Uterus (tissue), 3 donors: ENCODE measurements at regions not wholly inside any gene's neighbourhood (a gene's known extent, or its start where the extent isn't known, plus 50 kb on each side); places are given as distances from the start of the nearest gene placed in this dataset.

Experiments used
- DNase-seq, 2 donors: peaks; one replicate each; pipeline ENCODE4 v3.0.0-alpha.2; 2019 to 2020
- H3K27ac ChIP-seq, 2 donors: fragments of 200-600 bp; sonication (generic); 1 replicate in 1 of 2; 2 replicates in 1 of 2; pipeline ENCODE4 v1.5.1; 2016 to 2018
- H3K27me3 ChIP-seq, 2 donors: fragments of 200-600 bp; sonication (generic); one replicate each; pipeline ENCODE4 v1.5.1; 2018 to 2019; ENCODE audit warnings: control low read depth in 1 of 2
- H3K36me3 ChIP-seq, 2 donors: fragments of 200-600 bp; sonication (generic); one replicate each; pipeline ENCODE4 v1.5.1; 2019; ENCODE audit warnings: control low read depth in 1 of 2
- H3K4me1 ChIP-seq, 2 donors: fragments of 200-600 bp; sonication (generic); one replicate each; pipeline ENCODE4 v1.5.1; 2018 to 2019; ENCODE audit warnings: control low read depth in 1 of 2
- H3K4me3 ChIP-seq, 2 donors: fragments of 200-600 bp; sonication (generic); 1 replicate in 1 of 2; 2 replicates in 1 of 2; pipeline ENCODE4 v1.5.1; 2018 to 2019; ENCODE audit warnings: mild to moderate bottlenecking in 1 of 2
- H3K9me3 ChIP-seq, 2 donors: fragments of 200-600 bp; sonication (generic); one replicate each; pipeline ENCODE4 v1.5.1; 2019; ENCODE audit warnings: control low read depth in 1 of 2
- CTCF ChIP-seq, 4 experiments: fragments of 200-600 bp in 2 of 4; fragments of 450-650 bp in 2 of 4; sonication (generic) in 2 of 4; IDR thresholded peaks; one replicate each; pipeline ENCODE4 v1.5.1; 2016 to 2019; ENCODE audit warnings: antibody characterized with exemption in 4 of 4, mild to moderate bottlenecking in 2 of 4, moderate library complexity in 1 of 4
- POLR2A ChIP-seq, 2 donors: fragments of 450-650 bp; IDR thresholded peaks; one replicate each; pipeline ENCODE4 v1.6.1; 2016; ENCODE audit warnings: antibody characterized with exemption in 2 of 2, mild to moderate bottlenecking in 1 of 2, moderate library complexity in 1 of 2
- intact Hi-C: fragments of 100-400 bp; cut with DNase I; formaldehyde crosslinking; loops from one replicate; pipeline ENCODE4 v1.15.1; 2023; ENCODE audit warnings: low total_unique reads
- donor health status: DM: yes; HTN: yes; CAD: no.

- intact Hi-C loops, result no loop called here
- TF ChIP-seq POLR2A (IDR thresholded peaks at IDR 0.05) (no peak), CTCF (IDR thresholded peaks at IDR 0.05) (no peak)
- no peak for DNase-seq
- H3K27me3 ChIP-seq, result no peaks in the 10 kb centered on the region
- H3K4me1 ChIP-seq, result no peaks in the 10 kb centered on the region
- H3K36me3 ChIP-seq, result no peaks in the 10 kb centered on the region
- no peak overlapping the region for H3K27ac ChIP-seq
- H3K4me3 ChIP-seq, result no peak overlapping the region
- H3K9me3 ChIP-seq, result no peaks in the 10 kb centered on the region
Observed at GRCh38 chr4:129437347-129437746, 341.4 kb downstream of the C4orf33 start.

GRCh38 chr4:129438456-129438981 is 342.6 kb downstream of the C4orf33 start:
- Histone ChIP-seq H3K27me3 (no peaks in the 10 kb centered on the region), H3K9me3 (no peaks in the 10 kb centered on the region), H3K4me3 (no peak overlapping the region), H3K27ac (no peak overlapping the region), H3K36me3 (no peaks in the 10 kb centered on the region), H3K4me1 (no peaks in the 10 kb centered on the region)
- intact Hi-C loops, result no loop called here
- TF ChIP-seq POLR2A (IDR thresholded peaks at IDR 0.05), result no peak
- TF ChIP-seq CTCF (IDR thresholded peaks at IDR 0.05), result no peak
- DNase-seq, result no peak

- TF ChIP-seq POLR2A (IDR thresholded peaks at IDR 0.05) (no peak), CTCF (IDR thresholded peaks at IDR 0.05) (no peak)
- Histone ChIP-seq H3K4me1 (no peaks in the 10 kb centered on the region), H3K27me3 (no peaks in the 10 kb centered on the region), H3K27ac (no peak overlapping the region), H3K36me3 (no peaks in the 10 kb centered on the region), H3K4me3 (no peak overlapping the region), H3K9me3 (no peaks in the 10 kb centered on the region)
- DNase-seq, result no peak
- intact Hi-C loops, result no loop called here
Observed at GRCh38 chr4:129446074-129446473, 350.1 kb downstream of the C4orf33 start.

GRCh38 chr4:129453524-129454200 is 357.7 kb downstream of the C4orf33 start:
- H3K4me1 ChIP-seq, result no peaks in the 10 kb centered on the region
- H3K9me3 ChIP-seq, result no peaks in the 10 kb centered on the region
- no peak for DNase-seq
- intact Hi-C loops, result no loop called here
- no peak overlapping the region for H3K27ac ChIP-seq
- no peak overlapping the region for H3K4me3 ChIP-seq
- no peaks in the 10 kb centered on the region for H3K36me3 ChIP-seq
- no peaks in the 10 kb centered on the region for H3K27me3 ChIP-seq
- TF ChIP-seq POLR2A (IDR thresholded peaks at IDR 0.05) (no peak), CTCF (IDR thresholded peaks at IDR 0.05) (no peak)

GRCh38 chr4:129455482-129455881 is 359.5 kb downstream of the C4orf33 start:
- no peaks in the 10 kb centered on the region for H3K27me3 ChIP-seq
- DNase-seq, result no peak
- H3K4me1 ChIP-seq, result no peaks in the 10 kb centered on the region
- H3K36me3 ChIP-seq, result no peaks in the 10 kb centered on the region
- no peak for TF ChIP-seq CTCF (IDR thresholded peaks at IDR 0.05)
- H3K9me3 ChIP-seq, result no peaks in the 10 kb centered on the region
- no peak overlapping the region for H3K4me3 ChIP-seq
- intact Hi-C loops, result no loop called here
- no peak overlapping the region for H3K27ac ChIP-seq
